SK-N-SH treated with all-trans-retinoic acid at 6 μM for 48 hours (cell line): ENCODE measurements at regions not wholly inside any gene's neighbourhood (a gene's known extent, or its start where the extent isn't known, plus 50 kb on each side); places are given as distances from the start of the nearest gene placed in this dataset.

Source experiments
- ATAC-seq: fragments of 200-7000 bp; cut with Tn5 transposase; 3 replicates; pipeline ENCODE4 v1.9.1; 2020; ENCODE audit warnings: mild to moderate bottlenecking, moderate library complexity
- ARNTL ChIP-seq: fragments of 450-650 bp; formaldehyde crosslinking; IDR thresholded peaks from 2 replicates; pipeline ENCODE4 v1.5.0; 2020; ENCODE audit warnings: low read depth, mild to moderate bottlenecking, moderate library complexity, borderline replicate concordance
- BACH2 ChIP-seq: fragments of 250-450 bp; sonication (Bioruptor Pico); IDR thresholded peaks from 2 replicates; pipeline ENCODE4 v1.9.0; 2021; ENCODE audit warnings: mild to moderate bottlenecking, borderline replicate concordance
- CSDC2 ChIP-seq: fragments of 250-450 bp; sonication (Bioruptor Pico); IDR thresholded peaks from 2 replicates; pipeline ENCODE4 v1.5.0; 2020; ENCODE audit warnings: mild to moderate bottlenecking, moderate library complexity
- ESRRG ChIP-seq: fragments of 250-450 bp; sonication (Bioruptor Pico); IDR thresholded peaks from 2 replicates; pipeline ENCODE4 v1.6.1; 2021; ENCODE audit warnings: mild to moderate bottlenecking
- GLIS3 ChIP-seq: fragments of 250-450 bp; sonication (Bioruptor Pico); IDR thresholded peaks from 2 replicates; pipeline ENCODE4 v1.5.0; 2020; ENCODE audit warnings: mild to moderate bottlenecking, moderate library complexity
- ISL1 ChIP-seq: fragments of 250-450 bp; sonication (Bioruptor Pico); IDR thresholded peaks from 2 replicates; pipeline ENCODE4 v2.1.2; 2022; ENCODE audit warnings: mild to moderate bottlenecking, moderate library complexity
- OSR1 ChIP-seq: fragments of 250-450 bp; sonication (Bioruptor Pico); IDR thresholded peaks from 2 replicates; pipeline ENCODE4 v1.8.0; 2022; ENCODE audit warnings: moderate library complexity, mild to moderate bottlenecking, inconsistent platforms
- PPARA ChIP-seq: fragments of 250-450 bp; sonication (Bioruptor Pico); IDR thresholded peaks from 2 replicates; pipeline ENCODE4 v1.5.0; 2020; ENCODE audit warnings: mild to moderate bottlenecking, borderline replicate concordance
- RARB ChIP-seq: fragments of 250-450 bp; sonication (Bioruptor Pico); IDR thresholded peaks from 2 replicates; pipeline ENCODE4 v1.8.0; 2021; ENCODE audit warnings: mild to moderate bottlenecking, moderate library complexity
- SNAI2 ChIP-seq: fragments of 250-450 bp; sonication (Bioruptor Pico); IDR thresholded peaks from 2 replicates; pipeline ENCODE4 v1.5.0; 2020; ENCODE audit warnings: mild to moderate bottlenecking, moderate library complexity
- TCF4 ChIP-seq: fragments of 250-450 bp; sonication (Bioruptor Pico); IDR thresholded peaks from 2 replicates; pipeline ENCODE4 v1.8.0; 2021; ENCODE audit warnings: mild to moderate bottlenecking, moderate library complexity, borderline replicate concordance
- TOX ChIP-seq: fragments of 250-450 bp; sonication (Bioruptor Pico); IDR thresholded peaks from 2 replicates; pipeline ENCODE4 v1.8.0; 2021; ENCODE audit warnings: mild to moderate bottlenecking, moderate library complexity, borderline replicate concordance
- ZC3H10 ChIP-seq: fragments of 250-450 bp; sonication (Bioruptor Pico); IDR thresholded peaks from 2 replicates; pipeline ENCODE4 v1.5.1; 2021; ENCODE audit warnings: mild to moderate bottlenecking, moderate library complexity
- ZFP3 ChIP-seq: fragments of 250-450 bp; sonication (Bioruptor Pico); IDR thresholded peaks from 2 replicates; pipeline ENCODE4 v1.5.0; 2020; ENCODE audit warnings: mild to moderate bottlenecking, moderate library complexity
- ZFP30 ChIP-seq: fragments of 450-650 bp; formaldehyde crosslinking; IDR thresholded peaks from 2 replicates; pipeline ENCODE4 v1.5.0; 2022; ENCODE audit warnings: mild to moderate bottlenecking, moderate library complexity
- ZNF565 ChIP-seq: fragments of 450-650 bp; formaldehyde crosslinking; conservative IDR thresholded peaks from 2 replicates; pipeline ENCODE4 v1.5.0; 2020; ENCODE audit warnings: low read depth, mild to moderate bottlenecking, moderate library complexity
- ZNF70 ChIP-seq: fragments of 450-650 bp; formaldehyde crosslinking; IDR thresholded peaks from 2 replicates; pipeline ENCODE4 v1.5.0; 2020; ENCODE audit warnings: mild to moderate bottlenecking, moderate library complexity
- ZNF8 ChIP-seq: fragments of 450-650 bp; formaldehyde crosslinking; IDR thresholded peaks from 2 replicates; pipeline ENCODE4 v1.5.0; 2020; ENCODE audit warnings: mild to moderate bottlenecking, moderate library complexity
- TF ChIP-seq, protein P1 (sequence below): fragments of 250-450 bp; sonication (Bioruptor Pico); IDR thresholded peaks from 2 replicates; pipeline ENCODE4 v1.5.0; 2020; ENCODE audit warnings: mild to moderate bottlenecking, moderate library complexity
- TF ChIP-seq, protein P2 (sequence below): fragments of 250-450 bp; sonication (Bioruptor Pico); IDR thresholded peaks from 2 replicates; pipeline ENCODE4 v1.8.0; 2020; ENCODE audit warnings: mild to moderate bottlenecking, moderate library complexity, borderline replicate concordance
- TF ChIP-seq, protein P3 (sequence below): fragments of 250-450 bp; sonication (Bioruptor Pico); IDR thresholded peaks from 2 replicates; pipeline ENCODE4 v1.5.1; 2021; ENCODE audit warnings: mild to moderate bottlenecking, moderate library complexity
- TF ChIP-seq, protein P4 (sequence below): fragments of 250-450 bp; sonication (Bioruptor Pico); IDR thresholded peaks from 2 replicates; pipeline ENCODE4 v1.8.0; 2021; ENCODE audit warnings: low read depth, mild to moderate bottlenecking, moderate library complexity, borderline replicate concordance

DNA sequence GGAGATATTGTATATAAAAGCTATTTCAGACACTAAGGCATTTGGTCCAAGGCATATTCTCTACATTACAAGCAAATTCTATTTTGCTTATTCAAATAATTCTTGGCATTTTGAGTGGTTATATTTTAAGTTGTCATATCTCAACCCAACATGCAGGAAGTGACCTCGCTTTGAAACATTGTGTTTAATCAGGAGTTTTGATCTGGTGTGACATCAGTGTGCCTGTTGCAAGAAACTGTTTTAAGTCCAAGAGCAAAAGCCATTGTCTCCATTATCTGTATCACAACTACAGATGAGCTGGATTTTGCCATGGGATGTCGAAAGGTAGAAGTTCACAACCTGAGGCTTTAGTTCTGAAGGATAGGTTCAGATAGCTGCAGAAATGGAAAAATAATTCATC lies 509.9 kb upstream of the ID4 start:
- peak; percentile 19; the same call in 1 of the 3 replicates for ATAC-seq
- no peak for TF ChIP-seq ZC3H10
- TF ChIP-seq ZFP30: no peak
- no peak for TF ChIP-seq BACH2 (CRISPR knock-in tag)
- TF ChIP-seq TOX (CRISPR knock-in tag): no peak
- no peak for TF ChIP-seq TCF4
- TF ChIP-seq ZNF70 (CRISPR knock-in tag): no peak
- TF ChIP-seq ESRRG (CRISPR knock-in tag): no peak
- no peak for TF ChIP-seq GLIS3 (CRISPR knock-in tag)
- no peak for TF ChIP-seq ARNTL (CRISPR knock-in tag)
- no peak for TF ChIP-seq RARB (CRISPR knock-in tag)
- TF ChIP-seq, protein P1, sequence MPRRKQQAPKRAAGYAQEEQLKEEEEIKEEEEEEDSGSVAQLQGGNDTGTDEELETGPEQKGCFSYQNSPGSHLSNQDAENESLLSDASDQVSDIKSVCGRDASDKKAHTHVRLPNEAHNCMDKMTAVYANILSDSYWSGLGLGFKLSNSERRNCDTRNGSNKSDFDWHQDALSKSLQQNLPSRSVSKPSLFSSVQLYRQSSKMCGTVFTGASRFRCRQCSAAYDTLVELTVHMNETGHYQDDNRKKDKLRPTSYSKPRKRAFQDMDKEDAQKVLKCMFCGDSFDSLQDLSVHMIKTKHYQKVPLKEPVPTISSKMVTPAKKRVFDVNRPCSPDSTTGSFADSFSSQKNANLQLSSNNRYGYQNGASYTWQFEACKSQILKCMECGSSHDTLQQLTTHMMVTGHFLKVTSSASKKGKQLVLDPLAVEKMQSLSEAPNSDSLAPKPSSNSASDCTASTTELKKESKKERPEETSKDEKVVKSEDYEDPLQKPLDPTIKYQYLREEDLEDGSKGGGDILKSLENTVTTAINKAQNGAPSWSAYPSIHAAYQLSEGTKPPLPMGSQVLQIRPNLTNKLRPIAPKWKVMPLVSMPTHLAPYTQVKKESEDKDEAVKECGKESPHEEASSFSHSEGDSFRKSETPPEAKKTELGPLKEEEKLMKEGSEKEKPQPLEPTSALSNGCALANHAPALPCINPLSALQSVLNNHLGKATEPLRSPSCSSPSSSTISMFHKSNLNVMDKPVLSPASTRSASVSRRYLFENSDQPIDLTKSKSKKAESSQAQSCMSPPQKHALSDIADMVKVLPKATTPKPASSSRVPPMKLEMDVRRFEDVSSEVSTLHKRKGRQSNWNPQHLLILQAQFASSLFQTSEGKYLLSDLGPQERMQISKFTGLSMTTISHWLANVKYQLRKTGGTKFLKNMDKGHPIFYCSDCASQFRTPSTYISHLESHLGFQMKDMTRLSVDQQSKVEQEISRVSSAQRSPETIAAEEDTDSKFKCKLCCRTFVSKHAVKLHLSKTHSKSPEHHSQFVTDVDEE (CRISPR knock-in tag): no peak
- no peak for TF ChIP-seq ZNF8
- TF ChIP-seq OSR1: no peak

DNA sequence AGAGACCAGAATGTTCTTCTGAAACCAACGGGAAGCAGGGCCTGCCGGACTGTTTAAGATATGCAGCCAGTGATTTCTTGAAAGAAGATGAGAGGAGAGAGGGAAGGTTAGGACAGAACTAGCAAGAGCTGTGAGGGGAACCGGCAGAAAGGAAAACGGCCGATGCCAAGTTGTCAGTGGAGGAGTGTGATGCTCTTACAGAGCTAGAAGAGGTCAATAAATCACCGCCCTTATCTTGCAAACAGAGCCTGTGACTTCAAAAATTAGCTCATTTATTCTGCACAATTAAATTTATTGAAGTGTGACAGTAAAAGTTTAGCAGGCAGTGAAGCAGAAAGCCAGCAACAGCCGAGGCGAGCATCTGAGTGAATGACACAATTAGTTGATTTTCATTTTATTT lies 509.5 kb upstream of the ID4 start:
- ATAC-seq: peak; percentile 43; the same call in 1 of the 3 replicates
- TF ChIP-seq ZNF565: no peak
- TF ChIP-seq ZFP30: no peak
- TF ChIP-seq GLIS3 (CRISPR knock-in tag): no peak
- no peak for TF ChIP-seq RARB (CRISPR knock-in tag)
- no peak for TF ChIP-seq ZC3H10
- no peak for TF ChIP-seq SNAI2 (CRISPR knock-in tag)
- TF ChIP-seq PPARA (CRISPR knock-in tag): no peak
- TF ChIP-seq, all 23 proteins: peak for 0

DNA sequence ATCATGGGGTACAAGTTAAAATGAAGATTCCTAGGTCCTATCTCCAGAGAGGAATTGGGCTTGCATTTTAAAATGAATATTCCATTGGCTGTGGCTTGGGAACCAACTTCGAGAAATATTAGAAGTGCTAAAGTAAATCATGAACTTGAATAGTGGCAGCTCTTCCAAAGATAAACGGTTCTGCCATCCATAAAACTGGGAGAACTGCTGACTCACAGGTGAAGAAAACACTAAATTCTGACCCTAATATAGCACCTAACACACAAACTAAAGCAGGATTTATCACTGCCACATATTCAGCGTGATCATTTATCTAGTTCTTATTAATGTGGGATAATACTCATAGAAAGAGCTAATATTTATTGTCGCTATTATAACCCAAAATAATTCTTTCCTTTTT lies 508.1 kb upstream of the ID4 start:
- TF ChIP-seq RARB (CRISPR knock-in tag) (no peak), PPARA (CRISPR knock-in tag) (no peak), ZNF70 (CRISPR knock-in tag) (no peak), OSR1 (no peak), SNAI2 (CRISPR knock-in tag) (no peak), ESRRG (CRISPR knock-in tag) (no peak), ZNF565 (no peak)
- TF ChIP-seq, protein P1 (CRISPR knock-in tag): no peak
- ATAC-seq: no peak

DNA sequence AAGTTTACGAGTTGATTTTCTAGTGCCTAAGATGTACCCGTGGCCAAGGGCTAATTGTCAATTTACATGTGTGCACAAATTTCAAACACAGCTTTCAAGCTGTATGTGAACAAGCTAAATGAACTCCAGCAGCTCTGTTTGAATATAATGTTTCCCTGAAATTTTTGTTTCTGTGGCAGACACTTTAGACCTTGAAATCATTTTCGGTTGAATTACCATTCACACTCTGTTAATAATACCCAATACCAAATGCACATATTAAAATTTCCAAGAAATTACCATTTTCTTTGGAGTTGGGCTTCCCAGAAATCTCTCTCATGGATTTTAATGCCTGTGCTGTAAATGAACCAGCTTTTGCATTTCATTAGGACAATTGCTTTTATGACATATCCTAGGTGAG lies 506.1 kb upstream of the ID4 start:
- ATAC-seq: no peak
- TF ChIP-seq, protein P2, sequence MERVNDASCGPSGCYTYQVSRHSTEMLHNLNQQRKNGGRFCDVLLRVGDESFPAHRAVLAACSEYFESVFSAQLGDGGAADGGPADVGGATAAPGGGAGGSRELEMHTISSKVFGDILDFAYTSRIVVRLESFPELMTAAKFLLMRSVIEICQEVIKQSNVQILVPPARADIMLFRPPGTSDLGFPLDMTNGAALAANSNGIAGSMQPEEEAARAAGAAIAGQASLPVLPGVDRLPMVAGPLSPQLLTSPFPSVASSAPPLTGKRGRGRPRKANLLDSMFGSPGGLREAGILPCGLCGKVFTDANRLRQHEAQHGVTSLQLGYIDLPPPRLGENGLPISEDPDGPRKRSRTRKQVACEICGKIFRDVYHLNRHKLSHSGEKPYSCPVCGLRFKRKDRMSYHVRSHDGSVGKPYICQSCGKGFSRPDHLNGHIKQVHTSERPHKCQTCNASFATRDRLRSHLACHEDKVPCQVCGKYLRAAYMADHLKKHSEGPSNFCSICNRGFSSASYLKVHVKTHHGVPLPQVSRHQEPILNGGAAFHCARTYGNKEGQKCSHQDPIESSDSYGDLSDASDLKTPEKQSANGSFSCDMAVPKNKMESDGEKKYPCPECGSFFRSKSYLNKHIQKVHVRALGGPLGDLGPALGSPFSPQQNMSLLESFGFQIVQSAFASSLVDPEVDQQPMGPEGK (CRISPR knock-in tag): no peak
- no peak for TF ChIP-seq ISL1
- no peak for TF ChIP-seq ZNF70 (CRISPR knock-in tag)
- TF ChIP-seq, protein P3, sequence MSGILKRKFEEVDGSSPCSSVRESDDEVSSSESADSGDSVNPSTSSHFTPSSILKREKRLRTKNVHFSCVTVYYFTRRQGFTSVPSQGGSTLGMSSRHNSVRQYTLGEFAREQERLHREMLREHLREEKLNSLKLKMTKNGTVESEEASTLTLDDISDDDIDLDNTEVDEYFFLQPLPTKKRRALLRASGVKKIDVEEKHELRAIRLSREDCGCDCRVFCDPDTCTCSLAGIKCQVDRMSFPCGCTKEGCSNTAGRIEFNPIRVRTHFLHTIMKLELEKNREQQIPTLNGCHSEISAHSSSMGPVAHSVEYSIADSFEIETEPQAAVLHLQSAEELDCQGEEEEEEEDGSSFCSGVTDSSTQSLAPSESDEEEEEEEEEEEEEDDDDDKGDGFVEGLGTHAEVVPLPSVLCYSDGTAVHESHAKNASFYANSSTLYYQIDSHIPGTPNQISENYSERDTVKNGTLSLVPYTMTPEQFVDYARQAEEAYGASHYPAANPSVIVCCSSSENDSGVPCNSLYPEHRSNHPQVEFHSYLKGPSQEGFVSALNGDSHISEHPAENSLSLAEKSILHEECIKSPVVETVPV (CRISPR knock-in tag): no peak
- no peak for TF ChIP-seq SNAI2 (CRISPR knock-in tag)
- TF ChIP-seq ZNF8: no peak
- TF ChIP-seq RARB (CRISPR knock-in tag): no peak
- TF ChIP-seq ZFP3: no peak
- no peak for TF ChIP-seq GLIS3 (CRISPR knock-in tag)
- TF ChIP-seq ARNTL (CRISPR knock-in tag): no peak
- TF ChIP-seq CSDC2: no peak
- TF ChIP-seq, protein P1 (CRISPR knock-in tag): no peak
- no peak for TF ChIP-seq TOX (CRISPR knock-in tag)
- no peak for TF ChIP-seq ZFP30
- no peak for TF ChIP-seq ZNF565
- TF ChIP-seq, protein P4, sequence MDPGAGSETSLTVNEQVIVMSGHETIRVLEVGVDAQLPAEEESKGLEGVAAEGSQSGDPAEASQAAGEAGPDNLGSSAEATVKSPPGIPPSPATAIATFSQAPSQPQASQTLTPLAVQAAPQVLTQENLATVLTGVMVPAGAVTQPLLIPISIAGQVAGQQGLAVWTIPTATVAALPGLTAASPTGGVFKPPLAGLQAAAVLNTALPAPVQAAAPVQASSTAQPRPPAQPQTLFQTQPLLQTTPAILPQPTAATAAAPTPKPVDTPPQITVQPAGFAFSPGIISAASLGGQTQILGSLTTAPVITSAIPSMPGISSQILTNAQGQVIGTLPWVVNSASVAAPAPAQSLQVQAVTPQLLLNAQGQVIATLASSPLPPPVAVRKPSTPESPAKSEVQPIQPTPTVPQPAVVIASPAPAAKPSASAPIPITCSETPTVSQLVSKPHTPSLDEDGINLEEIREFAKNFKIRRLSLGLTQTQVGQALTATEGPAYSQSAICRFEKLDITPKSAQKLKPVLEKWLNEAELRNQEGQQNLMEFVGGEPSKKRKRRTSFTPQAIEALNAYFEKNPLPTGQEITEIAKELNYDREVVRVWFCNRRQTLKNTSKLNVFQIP: no peak
- TF ChIP-seq OSR1: no peak
- TF ChIP-seq, all 23 proteins: peak for 0
